ENCODE measurements at regions not wholly inside any gene's neighbourhood (a gene's known extent, or its start where the extent isn't known, plus 50 kb on each side); places are given as distances from the start of the nearest gene placed in this dataset.

- H3K4me2 ChIP-seq = no peak overlapping the region
- no peak overlapping the region for H3K27ac ChIP-seq
- H3K4me3 ChIP-seq = no peak overlapping the region
- H3K9me3 ChIP-seq = no peaks in the 10 kb centered on the region
- peaks cover 31% of the 10 kb centered on the region for H3K27me3 ChIP-seq
- no peaks in the 10 kb centered on the region for H4K20me1 ChIP-seq
- H3K9ac ChIP-seq = no peak overlapping the region
- no peaks in the 10 kb centered on the region for H3K4me1 ChIP-seq
- H3K36me3 ChIP-seq = no peaks in the 10 kb centered on the region
- no peak for TF ChIP-seq Cebpa-rat (IDR thresholded peaks at IDR 0.05)
These were observed 135.5 kb downstream of the GLI2 start for GRCh38 chr2:120871016-120871635.

GRCh38 chr2:120871881-120872620 is 136.4 kb downstream of the GLI2 start:
- Histone ChIP-seq H3K4me2 (no peak overlapping the region), H3K4me1 (no peaks in the 10 kb centered on the region), H3K9ac (no peak overlapping the region), H3K27me3 (peaks cover 22% of the 10 kb centered on the region), H4K20me1 (no peaks in the 10 kb centered on the region), H3K27ac (no peak overlapping the region), H3K36me3 (no peaks in the 10 kb centered on the region), H3K4me3 (no peak overlapping the region), H3K9me3 (no peaks in the 10 kb centered on the region)
- no peak for TF ChIP-seq Cebpa-rat (IDR thresholded peaks at IDR 0.05)

GRCh38 chr2:120873958-120874887 is 138.6 kb downstream of the GLI2 start:
- Histone ChIP-seq H3K27me3 (no peaks in the 10 kb centered on the region; the same call in 1 of the 2 replicates), H3K36me3 (no peaks in the 10 kb centered on the region), H3K9ac (no peak overlapping the region), H3K4me1 (peaks cover 8% of the 10 kb centered on the region), H3K4me3 (no peak overlapping the region), H4K20me1 (no peaks in the 10 kb centered on the region), H3K27ac (no peak overlapping the region), H3K4me2 (no peak overlapping the region), H3K9me3 (no peaks in the 10 kb centered on the region)
- TF ChIP-seq Cebpa-rat (IDR thresholded peaks at IDR 0.05) = no peak

- TF ChIP-seq Cebpa-rat (IDR thresholded peaks at IDR 0.05) = no peak
- H3K9me3 ChIP-seq = no peaks in the 10 kb centered on the region
- no peak overlapping the region for H3K9ac ChIP-seq
- no peaks in the 10 kb centered on the region for H3K36me3 ChIP-seq
- H4K20me1 ChIP-seq = no peaks in the 10 kb centered on the region
- H3K4me2 ChIP-seq = no peak overlapping the region
- no peaks in the 10 kb centered on the region for H3K27me3 ChIP-seq
- no peak overlapping the region for H3K27ac ChIP-seq
- H3K4me1 ChIP-seq = peaks cover 15% of the 10 kb centered on the region
- H3K4me3 ChIP-seq = no peak overlapping the region
These were observed 139.2 kb downstream of the GLI2 start for GRCh38 chr2:120874888-120875275.

- no peaks in the 10 kb centered on the region for H3K9me3 ChIP-seq
- no peak overlapping the region for H3K9ac ChIP-seq
- no peak overlapping the region for H3K27ac ChIP-seq
- no peaks in the 10 kb centered on the region for H3K36me3 ChIP-seq
- H4K20me1 ChIP-seq = no peaks in the 10 kb centered on the region
- H3K4me2 ChIP-seq = no peak overlapping the region
- TF ChIP-seq Cebpa-rat (IDR thresholded peaks at IDR 0.05) = no peak
- H3K4me3 ChIP-seq = no peak overlapping the region
- H3K27me3 ChIP-seq = no peaks in the 10 kb centered on the region
- H3K4me1 ChIP-seq = peaks cover 20% of the 10 kb centered on the region
These were observed 139.8 kb downstream of the GLI2 start for GRCh38 chr2:120875431-120875830.

GRCh38 chr2:120876526-120877280 is 141.0 kb downstream of the GLI2 start:
- no peaks in the 10 kb centered on the region for H4K20me1 ChIP-seq
- no peaks in the 10 kb centered on the region for H3K27me3 ChIP-seq
- no peak overlapping the region for H3K9ac ChIP-seq
- H3K4me2 ChIP-seq = no peak overlapping the region
- no peak overlapping the region; the same call in 1 of the 2 replicates for H3K27ac ChIP-seq
- no peak for TF ChIP-seq Cebpa-rat (IDR thresholded peaks at IDR 0.05)
- H3K9me3 ChIP-seq = no peaks in the 10 kb centered on the region
- H3K36me3 ChIP-seq = no peaks in the 10 kb centered on the region
- H3K4me3 ChIP-seq = no peak overlapping the region
- peaks cover 23% of the 10 kb centered on the region for H3K4me1 ChIP-seq

GRCh38 chr2:120877409-120877808 is 141.7 kb downstream of the GLI2 start:
- H3K4me1 ChIP-seq = peaks cover 23% of the 10 kb centered on the region
- H3K9ac ChIP-seq = no peak overlapping the region
- H4K20me1 ChIP-seq = no peaks in the 10 kb centered on the region
- no peak overlapping the region for H3K4me2 ChIP-seq
- no peaks in the 10 kb centered on the region for H3K9me3 ChIP-seq
- no peak overlapping the region for H3K4me3 ChIP-seq
- no peak for TF ChIP-seq Cebpa-rat (IDR thresholded peaks at IDR 0.05)
- H3K27ac ChIP-seq = no peak overlapping the region
- no peaks in the 10 kb centered on the region for H3K36me3 ChIP-seq
- H3K27me3 ChIP-seq = no peaks in the 10 kb centered on the region

- H3K9me3 ChIP-seq = no peaks in the 10 kb centered on the region
- H3K9ac ChIP-seq = no peak overlapping the region
- H3K4me2 ChIP-seq = peak overlapping the region; percentile 19; the same call in 1 of the 2 replicates
- no peak overlapping the region for H3K4me3 ChIP-seq
- H3K36me3 ChIP-seq = no peaks in the 10 kb centered on the region
- TF ChIP-seq Cebpa-rat (IDR thresholded peaks at IDR 0.05) = no peak
- H4K20me1 ChIP-seq = no peaks in the 10 kb centered on the region
- H3K27me3 ChIP-seq = no peaks in the 10 kb centered on the region
- no peak overlapping the region for H3K27ac ChIP-seq
- peaks cover 26% of the 10 kb centered on the region for H3K4me1 ChIP-seq
These were observed 143.3 kb downstream of the GLI2 start for GRCh38 chr2:120878970-120879369.
